HG03039 (cell line): ENCODE measurements at regions not wholly inside any gene's neighbourhood (a gene's known extent, or its start where the extent isn't known, plus 50 kb on each side); places are given as distances from the start of the nearest gene placed in this dataset.

Experiments
- ATAC-seq: cut with Tn5 transposase; IDR thresholded peaks from one replicate; pipeline ENCODE4 v1.9.1; 2021; ENCODE audit warnings: mild to moderate bottlenecking, moderate library complexity; ENCODE audit not compliant: unreplicated experiment

- ATAC-seq = no peak
Measured at GRCh38 chr6:145480024-145480423, 255.3 kb downstream of the EPM2A start.

GRCh38 chr6:145483191-145483996 lies 251.9 kb downstream of the EPM2A start:
- no peak for ATAC-seq

- no peak for ATAC-seq
Measured at GRCh38 chr6:145485288-145485687, 250.0 kb downstream of the EPM2A start.

- ATAC-seq = no peak
Measured at GRCh38 chr6:145486306-145486705, 249.0 kb downstream of the EPM2A start.

GRCh38 chr6:145489583-145489982 lies 245.7 kb downstream of the EPM2A start:
- ATAC-seq = no peak

GRCh38 chr6:145490068-145490467 lies 245.3 kb downstream of the EPM2A start:
- no peak for ATAC-seq

- no peak for ATAC-seq
Measured at GRCh38 chr6:145491126-145491525, 244.2 kb downstream of the EPM2A start.

- ATAC-seq = no peak
Measured at GRCh38 chr6:145497006-145497405, 238.3 kb downstream of the EPM2A start.

GRCh38 chr6:145498425-145498824 lies 236.9 kb downstream of the EPM2A start:
- no peak for ATAC-seq

- no peak for ATAC-seq
Measured at GRCh38 chr6:145502416-145502815, 232.9 kb downstream of the EPM2A start.

GRCh38 chr6:145506136-145506535 lies 229.2 kb downstream of the EPM2A start:
- no peak for ATAC-seq

GRCh38 chr6:145506565-145506964 lies 228.8 kb downstream of the EPM2A start:
- ATAC-seq = no peak

- no peak for ATAC-seq
Measured at GRCh38 chr6:145507239-145507638, 228.1 kb downstream of the EPM2A start.

GRCh38 chr6:145508107-145508506 lies 227.2 kb downstream of the EPM2A start:
- ATAC-seq = no peak

- no peak for ATAC-seq
Measured at GRCh38 chr6:145517492-145517891, 217.8 kb downstream of the EPM2A start.

GRCh38 chr6:145525038-145525437 lies 210.3 kb downstream of the EPM2A start:
- no peak for ATAC-seq

GRCh38 chr6:145529582-145529981 lies 205.7 kb downstream of the EPM2A start:
- no peak for ATAC-seq

GRCh38 chr6:145530454-145530853 lies 204.9 kb downstream of the EPM2A start:
- no peak for ATAC-seq

GRCh38 chr6:145531032-145531431 lies 204.3 kb downstream of the EPM2A start:
- no peak for ATAC-seq

GRCh38 chr6:145531822-145532221 lies 203.5 kb downstream of the EPM2A start:
- no peak for ATAC-seq

- ATAC-seq = no peak
Measured at GRCh38 chr6:145532361-145532760, 203.0 kb downstream of the EPM2A start.

- ATAC-seq = no peak
Measured at GRCh38 chr6:145534989-145535388, 200.3 kb downstream of the EPM2A start.

- no peak for ATAC-seq
Measured at GRCh38 chr6:145538989-145539388, 196.3 kb downstream of the EPM2A start.
